ENCODE measurements at regions not wholly inside any gene's neighbourhood (a gene's known extent, or its start where the extent isn't known, plus 50 kb on each side); places are given as distances from the start of the nearest gene placed in this dataset.

DNA sequence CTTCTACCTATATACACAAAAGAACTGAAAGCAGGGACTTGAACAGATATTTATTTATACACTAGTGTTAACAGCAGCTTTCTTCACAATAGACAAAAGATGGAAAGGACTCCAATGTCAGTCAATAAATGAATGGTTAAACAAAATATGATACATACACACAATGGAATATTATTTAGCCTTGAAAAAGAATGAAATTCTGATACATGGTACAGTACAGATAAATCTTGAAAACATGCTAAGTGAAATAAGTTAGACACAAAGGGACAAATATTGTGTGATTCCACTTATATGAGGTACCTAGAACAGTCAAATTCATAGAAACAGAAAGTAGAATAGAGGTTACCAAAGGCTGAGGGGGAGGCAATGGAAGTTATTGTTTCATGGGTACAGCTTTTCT lies 79.8 kb upstream of the ADTRP start:
- Histone ChIP-seq H3K27ac (ENCODE audit: low read depth, low read length) (no peak overlapping the region), H3K79me2 (ENCODE audit: insufficient read depth, low read length) (no peaks in the 10 kb centered on the region), H3K36me3 (ENCODE audit: insufficient read depth, low read length) (no peaks in the 10 kb centered on the region), H3K4me1 (ENCODE audit: insufficient read depth, low read length) (peaks cover 5% of the 10 kb centered on the region), H3K9me3 (ENCODE audit: insufficient read depth, low read depth, low read length) (peaks cover 2% of the 10 kb centered on the region), H3K4me2 (ENCODE audit: low read length) (no peak overlapping the region), H3K27me3 (ENCODE audit: insufficient read depth, low read length) (no peaks in the 10 kb centered on the region), H2AFZ (ENCODE audit: low read depth, low read length) (no peak overlapping the region), H4K20me1 (ENCODE audit: insufficient read depth, low read length) (no peaks in the 10 kb centered on the region), H3K4me3 (ENCODE audit: insufficient read depth, low read depth, low read length) (no peak overlapping the region), H3K9ac (ENCODE audit: low read length) (no peak overlapping the region)
- no peak overlapping the region for H3K27ac Mint-ChIP-seq (ENCODE audit: unreplicated experiment)
- no peaks in the 10 kb centered on the region for H3K27me3 Mint-ChIP-seq (ENCODE audit: low read depth, unreplicated experiment)
- H3K4me1 Mint-ChIP-seq (ENCODE audit: low read depth, unreplicated experiment): peaks cover 8% of the 10 kb centered on the region
- H3K4me3 Mint-ChIP-seq (ENCODE audit: unreplicated experiment): no peak overlapping the region
- peaks cover 2% of the 10 kb centered on the region for H3K9me3 Mint-ChIP-seq (ENCODE audit: unreplicated experiment)
- DNase-seq (ENCODE audit: low read depth): no peak
- TF ChIP-seq EZH2 (IDR thresholded peaks at IDR 0.05; ENCODE audit: insufficient read depth, low read length): no peak
- peak; percentile 77 for FAIRE-seq
- no peaks in the 10 kb centered on the region for H3K36me3 Mint-ChIP-seq (ENCODE audit: low read depth, unreplicated experiment)

DNA sequence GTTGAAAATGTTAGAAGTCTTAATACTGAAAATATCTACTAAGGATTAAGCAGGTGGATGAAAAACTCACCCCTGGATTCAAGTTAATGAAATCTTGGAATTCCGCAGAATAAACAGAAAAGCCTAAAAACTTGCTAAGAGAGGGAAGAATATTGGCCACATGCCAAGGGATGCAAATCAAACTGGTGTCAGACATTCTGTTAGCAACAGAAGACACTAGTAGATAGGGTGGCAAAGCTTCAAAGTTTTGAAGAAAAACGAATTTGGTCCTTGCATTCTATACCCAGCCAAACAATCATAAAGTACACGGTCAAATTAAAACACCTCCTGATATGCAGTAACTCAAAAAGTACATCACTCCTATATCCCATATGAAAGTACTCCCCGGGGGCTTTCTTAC lies 77.1 kb upstream of the ADTRP start:
- TF ChIP-seq EZH2 (IDR thresholded peaks at IDR 0.05; ENCODE audit: insufficient read depth, low read length): no peak
- TF ChIP-seq, protein P1, sequence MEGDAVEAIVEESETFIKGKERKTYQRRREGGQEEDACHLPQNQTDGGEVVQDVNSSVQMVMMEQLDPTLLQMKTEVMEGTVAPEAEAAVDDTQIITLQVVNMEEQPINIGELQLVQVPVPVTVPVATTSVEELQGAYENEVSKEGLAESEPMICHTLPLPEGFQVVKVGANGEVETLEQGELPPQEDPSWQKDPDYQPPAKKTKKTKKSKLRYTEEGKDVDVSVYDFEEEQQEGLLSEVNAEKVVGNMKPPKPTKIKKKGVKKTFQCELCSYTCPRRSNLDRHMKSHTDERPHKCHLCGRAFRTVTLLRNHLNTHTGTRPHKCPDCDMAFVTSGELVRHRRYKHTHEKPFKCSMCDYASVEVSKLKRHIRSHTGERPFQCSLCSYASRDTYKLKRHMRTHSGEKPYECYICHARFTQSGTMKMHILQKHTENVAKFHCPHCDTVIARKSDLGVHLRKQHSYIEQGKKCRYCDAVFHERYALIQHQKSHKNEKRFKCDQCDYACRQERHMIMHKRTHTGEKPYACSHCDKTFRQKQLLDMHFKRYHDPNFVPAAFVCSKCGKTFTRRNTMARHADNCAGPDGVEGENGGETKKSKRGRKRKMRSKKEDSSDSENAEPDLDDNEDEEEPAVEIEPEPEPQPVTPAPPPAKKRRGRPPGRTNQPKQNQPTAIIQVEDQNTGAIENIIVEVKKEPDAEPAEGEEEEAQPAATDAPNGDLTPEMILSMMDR (IDR thresholded peaks at IDR 0.05; ENCODE audit: insufficient read depth, low read depth, low read length): no peak
- H3K9me3 Mint-ChIP-seq (ENCODE audit: unreplicated experiment): peaks cover 2% of the 10 kb centered on the region

DNA sequence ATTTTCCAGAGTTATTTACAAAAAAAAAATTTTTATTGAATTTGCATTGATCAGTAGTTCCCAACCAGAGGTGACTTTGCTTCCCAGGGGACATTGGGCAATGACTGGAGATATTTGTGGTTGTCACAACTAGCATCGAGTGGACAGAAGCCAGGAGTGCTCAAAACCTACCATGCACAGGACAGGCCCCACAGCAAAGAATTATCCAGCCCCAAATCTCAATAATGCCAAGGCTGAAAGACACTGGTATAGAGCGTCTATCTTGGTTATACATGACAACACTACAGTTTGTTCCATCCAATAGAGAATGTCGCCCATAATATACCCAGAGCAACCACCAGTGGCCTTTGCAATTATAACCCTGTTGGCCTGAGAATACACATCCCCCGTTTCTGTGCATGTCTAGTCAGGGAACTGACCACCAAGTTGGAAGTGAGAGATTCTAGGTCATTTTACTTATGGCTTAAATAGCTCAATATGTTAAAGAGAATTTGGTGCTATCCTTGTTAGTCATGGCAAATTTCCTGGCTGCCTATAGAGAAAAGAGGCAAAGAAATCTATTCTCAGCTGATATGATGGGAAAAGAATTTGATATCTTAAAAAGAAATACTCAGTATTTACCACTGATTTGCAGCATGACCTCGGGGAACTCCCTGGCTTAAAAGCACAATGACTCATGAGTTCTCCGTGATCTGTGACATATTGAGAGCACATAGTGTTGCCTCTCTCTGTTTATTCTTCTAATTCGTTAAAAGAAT lies 76.0 kb upstream of the ADTRP start:
- no peak overlapping the region for H3K4me2 ChIP-seq (ENCODE audit: low read length)

More for the DNA sequence above, 77.1 kb upstream of the ADTRP start:
- peaks cover 2% of the 10 kb centered on the region for H3K9me3 ChIP-seq (ENCODE audit: insufficient read depth, low read depth, low read length)
- no peaks in the 10 kb centered on the region for H3K27me3 Mint-ChIP-seq (ENCODE audit: low read depth, unreplicated experiment)
- no peak overlapping the region for H2AFZ ChIP-seq (ENCODE audit: low read depth, low read length)
- no peaks in the 10 kb centered on the region for H3K79me2 ChIP-seq (ENCODE audit: insufficient read depth, low read length)
- H3K4me3 ChIP-seq (ENCODE audit: insufficient read depth, low read depth, low read length): no peak overlapping the region
- H3K36me3 ChIP-seq (ENCODE audit: insufficient read depth, low read length): no peaks in the 10 kb centered on the region
- H3K4me3 Mint-ChIP-seq (ENCODE audit: unreplicated experiment): no peak overlapping the region
- no peaks in the 10 kb centered on the region for H3K36me3 Mint-ChIP-seq (ENCODE audit: low read depth, unreplicated experiment)
- H4K20me1 ChIP-seq (ENCODE audit: insufficient read depth, low read length): no peaks in the 10 kb centered on the region
- peaks cover 12% of the 10 kb centered on the region for H3K4me1 Mint-ChIP-seq (ENCODE audit: low read depth, unreplicated experiment)
- DNase-seq (ENCODE audit: low read depth) (no peak), FAIRE-seq (peak; percentile 26)
- no peak overlapping the region for H3K9ac ChIP-seq (ENCODE audit: low read length)
- H3K27ac Mint-ChIP-seq (ENCODE audit: unreplicated experiment): no peak overlapping the region
- peaks cover 12% of the 10 kb centered on the region for H3K4me1 ChIP-seq (ENCODE audit: insufficient read depth, low read length)
- no peak overlapping the region for H3K27ac ChIP-seq (ENCODE audit: low read depth, low read length)
- H3K27me3 ChIP-seq (ENCODE audit: insufficient read depth, low read length): no peaks in the 10 kb centered on the region
- no peak overlapping the region for H3K4me2 ChIP-seq (ENCODE audit: low read length)

More for the DNA sequence above, 76.0 kb upstream of the ADTRP start:
- no peak overlapping the region for H3K4me3 ChIP-seq (ENCODE audit: insufficient read depth, low read depth, low read length)
- Mint-ChIP-seq H3K9me3 (ENCODE audit: unreplicated experiment) (peaks cover 2% of the 10 kb centered on the region), H3K36me3 (ENCODE audit: low read depth, unreplicated experiment) (no peaks in the 10 kb centered on the region), H3K4me1 (ENCODE audit: low read depth, unreplicated experiment) (peaks cover 12% of the 10 kb centered on the region), H3K4me3 (ENCODE audit: unreplicated experiment) (no peak overlapping the region), H3K27ac (ENCODE audit: unreplicated experiment) (no peak overlapping the region), H3K27me3 (ENCODE audit: low read depth, unreplicated experiment) (no peaks in the 10 kb centered on the region)
- DNase-seq (ENCODE audit: low read depth): peak; percentile 73
- H3K9ac ChIP-seq (ENCODE audit: low read length): no peak overlapping the region
- H2AFZ ChIP-seq (ENCODE audit: low read depth, low read length): no peak overlapping the region
- no peaks in the 10 kb centered on the region for H3K27me3 ChIP-seq (ENCODE audit: insufficient read depth, low read length)
- TF ChIP-seq, protein P1 (IDR thresholded peaks at IDR 0.05; ENCODE audit: insufficient read depth, low read depth, low read length): no peak
- TF ChIP-seq EZH2 (IDR thresholded peaks at IDR 0.05; ENCODE audit: insufficient read depth, low read length): no peak
- H3K4me1 ChIP-seq (ENCODE audit: insufficient read depth, low read length): peaks cover 13% of the 10 kb centered on the region
- H3K79me2 ChIP-seq (ENCODE audit: insufficient read depth, low read length): no peaks in the 10 kb centered on the region
- no peak for FAIRE-seq
- H4K20me1 ChIP-seq (ENCODE audit: insufficient read depth, low read length): no peaks in the 10 kb centered on the region
- H3K36me3 ChIP-seq (ENCODE audit: insufficient read depth, low read length): no peaks in the 10 kb centered on the region
- peaks cover 2% of the 10 kb centered on the region for H3K9me3 ChIP-seq (ENCODE audit: insufficient read depth, low read depth, low read length)
- no peak overlapping the region for H3K27ac ChIP-seq (ENCODE audit: low read depth, low read length)
